NB4 (cell line): ENCODE measurements at regions not wholly inside any gene's neighbourhood (a gene's known extent, or its start where the extent isn't known, plus 50 kb on each side); places are given as distances from the start of the nearest gene placed in this dataset.
"Not testable (repeated sequence)": the region's sequence is repeated elsewhere in the genome, so short reads cannot be mapped to it uniquely, and the experiment has no call there.

Experiments used
- DNase-seq: peaks from one replicate; pipeline ENCODE4 v3.0.0; 2010; ENCODE audit warnings: low read depth
- H3K4me3 ChIP-seq: one replicate; pipeline ENCODE4 v1.5.1; 2011; ENCODE audit warnings: mild to moderate bottlenecking, low read depth, low read length, moderate library complexity
- MYC ChIP-seq: IDR thresholded peaks from 2 replicates; pipeline ENCODE4 v1.6.1; 2011; ENCODE audit warnings: low read depth, low read length
- POLR2A ChIP-seq: IDR thresholded peaks from 2 replicates; pipeline ENCODE4 v1.6.1; 2011; ENCODE audit warnings: mild to moderate bottlenecking; ENCODE audit not compliant: insufficient read length; ENCODE audit errors: extremely low read depth
- TF ChIP-seq, protein P1 (sequence below): IDR thresholded peaks from one replicate; pipeline ENCODE4 v1.5.1; 2012; ENCODE audit warnings: low read depth, low read length
- TF ChIP-seq, protein P2 (sequence below): IDR thresholded peaks from 2 replicates; pipeline ENCODE4 v1.6.1; 2011; ENCODE audit warnings: low read depth, low read length

DNA sequence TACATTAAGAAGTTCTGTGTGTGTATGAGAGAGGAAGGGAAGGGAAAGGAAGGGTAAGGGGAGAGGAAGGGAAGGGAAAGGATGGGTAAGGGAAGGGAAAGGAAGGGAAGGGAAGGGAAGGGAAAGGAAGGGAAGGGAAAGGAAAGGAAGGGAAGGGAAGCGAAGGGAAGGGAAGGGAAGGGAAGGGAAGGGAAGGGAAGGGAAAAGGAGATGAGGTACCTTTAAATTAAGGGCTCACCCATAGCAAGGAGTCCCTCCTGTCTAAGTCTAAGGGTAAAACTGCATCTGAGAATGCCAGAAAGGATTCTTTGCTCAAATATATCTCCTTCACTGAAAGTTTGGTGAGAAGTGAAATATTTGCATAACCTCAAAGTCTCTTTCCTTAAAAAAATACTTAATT is 572.1 kb upstream of the ADAMTS9 start:
- TF ChIP-seq, protein P1, sequence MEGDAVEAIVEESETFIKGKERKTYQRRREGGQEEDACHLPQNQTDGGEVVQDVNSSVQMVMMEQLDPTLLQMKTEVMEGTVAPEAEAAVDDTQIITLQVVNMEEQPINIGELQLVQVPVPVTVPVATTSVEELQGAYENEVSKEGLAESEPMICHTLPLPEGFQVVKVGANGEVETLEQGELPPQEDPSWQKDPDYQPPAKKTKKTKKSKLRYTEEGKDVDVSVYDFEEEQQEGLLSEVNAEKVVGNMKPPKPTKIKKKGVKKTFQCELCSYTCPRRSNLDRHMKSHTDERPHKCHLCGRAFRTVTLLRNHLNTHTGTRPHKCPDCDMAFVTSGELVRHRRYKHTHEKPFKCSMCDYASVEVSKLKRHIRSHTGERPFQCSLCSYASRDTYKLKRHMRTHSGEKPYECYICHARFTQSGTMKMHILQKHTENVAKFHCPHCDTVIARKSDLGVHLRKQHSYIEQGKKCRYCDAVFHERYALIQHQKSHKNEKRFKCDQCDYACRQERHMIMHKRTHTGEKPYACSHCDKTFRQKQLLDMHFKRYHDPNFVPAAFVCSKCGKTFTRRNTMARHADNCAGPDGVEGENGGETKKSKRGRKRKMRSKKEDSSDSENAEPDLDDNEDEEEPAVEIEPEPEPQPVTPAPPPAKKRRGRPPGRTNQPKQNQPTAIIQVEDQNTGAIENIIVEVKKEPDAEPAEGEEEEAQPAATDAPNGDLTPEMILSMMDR: no peak
- TF ChIP-seq MYC (no peak), POLR2A (no peak)
- TF ChIP-seq, protein P2, sequence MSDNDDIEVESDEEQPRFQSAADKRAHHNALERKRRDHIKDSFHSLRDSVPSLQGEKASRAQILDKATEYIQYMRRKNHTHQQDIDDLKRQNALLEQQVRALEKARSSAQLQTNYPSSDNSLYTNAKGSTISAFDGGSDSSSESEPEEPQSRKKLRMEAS: no peak
- H3K4me3 ChIP-seq: no peak overlapping the region
- DNase-seq: no peak

DNA sequence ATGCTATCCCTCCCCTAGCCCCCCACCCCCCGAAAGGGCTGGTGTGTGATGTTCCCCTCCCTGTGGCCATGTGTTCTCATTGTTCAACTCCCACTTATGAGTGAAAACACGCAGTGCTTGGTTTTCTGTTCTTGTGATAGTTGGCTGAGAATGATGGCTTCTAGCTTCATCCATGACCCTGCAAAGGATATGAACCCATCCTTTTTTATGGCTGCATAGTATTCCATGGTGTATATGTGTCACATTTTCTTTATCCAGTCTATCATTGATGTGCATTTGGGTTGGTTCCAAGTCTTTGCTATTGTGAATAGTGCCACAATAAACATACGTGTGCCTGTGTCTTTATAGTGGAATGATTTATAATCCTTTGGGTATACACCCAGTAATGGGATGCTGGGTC is 565.1 kb upstream of the ADAMTS9 start:
- not testable (repeated sequence) for DNase-seq, H3K4me3 ChIP-seq

GRCh38 chr3:65252266-65252665 is 564.5 kb upstream of the ADAMTS9 start:
- DNase-seq: no peak
- H3K4me3 ChIP-seq: no peak overlapping the region
- TF ChIP-seq, protein P2: no peak
- TF ChIP-seq POLR2A: no peak
- no peak for TF ChIP-seq MYC
- TF ChIP-seq, protein P1: no peak

DNA sequence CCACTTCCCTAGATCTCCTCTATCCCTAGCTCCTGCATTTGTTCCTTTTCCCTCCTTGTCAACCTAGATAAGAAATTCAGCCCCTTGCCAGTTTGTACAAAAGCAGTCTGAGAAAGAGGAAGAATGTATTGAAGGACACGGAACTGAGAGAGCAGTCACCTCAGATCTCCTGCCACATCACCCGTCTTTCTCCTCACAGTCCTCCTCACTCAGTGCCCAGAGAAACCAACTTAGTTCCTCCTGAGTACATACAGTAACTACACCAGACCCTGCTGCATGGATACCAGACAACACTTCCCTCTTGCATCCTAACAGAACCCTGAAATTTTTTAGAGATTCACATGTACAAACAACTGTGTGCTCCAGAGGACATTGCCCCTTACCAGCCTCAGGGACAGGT is 563.6 kb upstream of the ADAMTS9 start:
- DNase-seq: no peak
- TF ChIP-seq POLR2A (no peak), MYC (no peak)
- TF ChIP-seq, protein P1: no peak
- TF ChIP-seq, protein P2: no peak
- no peak overlapping the region for H3K4me3 ChIP-seq

DNA sequence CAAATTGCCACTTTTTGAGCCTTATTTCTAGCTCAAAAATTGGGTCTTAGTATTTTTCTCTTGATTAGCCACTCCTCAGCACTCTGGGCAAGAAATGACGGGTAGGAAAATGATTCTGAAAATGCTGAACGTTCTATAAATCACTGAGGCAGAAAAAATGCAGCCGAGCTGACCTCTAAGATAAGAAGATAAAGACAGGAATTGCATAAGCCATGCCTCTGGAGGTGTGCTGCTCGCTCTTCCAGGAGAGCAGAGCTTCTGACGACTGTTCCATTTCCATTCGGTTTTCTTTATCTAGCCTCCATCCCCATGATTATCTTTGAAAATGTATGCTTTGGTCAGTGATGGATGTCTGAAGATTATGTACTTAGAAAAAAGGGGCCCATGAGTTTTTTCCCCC is 558.8 kb upstream of the ADAMTS9 start:
- H3K4me3 ChIP-seq: no peak overlapping the region
- TF ChIP-seq, protein P2: no peak
- TF ChIP-seq POLR2A: no peak
- DNase-seq: no peak

DNA sequence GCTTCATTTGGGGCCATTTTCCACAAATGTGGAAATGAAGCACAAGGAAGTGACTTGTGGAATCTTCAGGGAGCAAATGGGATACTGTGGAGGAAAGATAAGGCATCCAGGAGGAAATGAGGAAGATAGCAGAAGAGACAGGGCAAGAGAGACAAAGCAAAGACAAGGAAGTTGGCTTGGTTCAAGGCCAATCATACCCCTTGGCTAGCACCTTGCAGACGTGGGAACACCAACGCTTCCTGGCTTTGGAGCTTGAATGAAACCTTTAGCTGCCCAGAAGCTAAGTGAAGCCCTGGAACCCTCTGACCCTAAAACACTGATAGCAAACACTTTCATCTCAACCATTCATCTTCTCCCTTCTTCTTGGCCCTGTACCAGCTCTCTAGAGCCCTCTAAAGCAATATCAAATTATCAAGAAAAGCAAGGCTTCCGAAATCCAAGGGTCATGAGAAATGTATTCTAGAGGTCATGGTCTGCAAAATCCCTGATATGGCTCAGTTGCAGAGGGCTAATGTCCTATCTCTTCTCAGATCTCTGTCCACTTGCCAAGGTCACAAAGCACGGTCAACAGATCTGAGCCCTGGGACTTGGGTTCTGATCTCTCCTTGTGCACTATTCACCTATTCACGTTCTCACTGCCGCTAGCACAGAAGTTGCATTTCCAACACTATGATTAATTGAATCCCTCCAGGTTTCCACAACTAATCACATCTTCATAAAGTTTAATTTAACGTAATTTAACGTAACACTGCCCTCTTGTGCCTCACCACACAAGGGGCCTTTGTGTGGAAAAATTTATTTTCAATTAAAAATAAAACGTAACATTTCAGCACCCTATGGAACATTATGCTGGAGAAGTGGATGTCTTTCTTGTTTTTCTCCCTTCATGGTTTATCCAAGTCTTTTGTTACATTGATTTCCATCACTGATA is 557.6 kb upstream of the ADAMTS9 start:
- no peak overlapping the region for H3K4me3 ChIP-seq
- DNase-seq: no peak
- TF ChIP-seq, protein P2: no peak
- TF ChIP-seq MYC: no peak
- TF ChIP-seq POLR2A: no peak
- TF ChIP-seq, protein P1: no peak
